ENCODE measurements at regions not wholly inside any gene's neighbourhood (a gene's known extent, or its start where the extent isn't known, plus 50 kb on each side); places are given as distances from the start of the nearest gene placed in this dataset.
"Not testable (repeated sequence)": the region's sequence is repeated elsewhere in the genome, so short reads cannot be mapped to it uniquely, and the experiment has no call there.

- DNase-seq, result no peak
Observed at GRCh38 chr9:117775591-117775990, 71.4 kb downstream of the TLR4 start.

GRCh38 chr9:117777823-117778222 is 73.6 kb downstream of the TLR4 start:
- no peak for DNase-seq

GRCh38 chr9:117779760-117780159 is 75.6 kb downstream of the TLR4 start:
- no peak for DNase-seq

GRCh38 chr9:117782931-117783788 is 79.0 kb downstream of the TLR4 start:
- peak; percentile 53 for DNase-seq

GRCh38 chr9:117783828-117784227 is 79.6 kb downstream of the TLR4 start:
- DNase-seq, result peak; percentile 8

- DNase-seq, result no peak
Observed at GRCh38 chr9:117784996-117785395, 80.8 kb downstream of the TLR4 start.

- no peak for DNase-seq
Observed at GRCh38 chr9:117787746-117788145, 83.5 kb downstream of the TLR4 start.

- DNase-seq, result no peak
Observed at GRCh38 chr9:117795271-117795670, 91.1 kb downstream of the TLR4 start.

- no peak for DNase-seq
Observed at GRCh38 chr9:117796681-117797080, 92.5 kb downstream of the TLR4 start.

- no peak for DNase-seq
Observed at GRCh38 chr9:117800389-117800788, 96.2 kb downstream of the TLR4 start.

- no peak for DNase-seq
Observed at GRCh38 chr9:117809751-117810150, 105.5 kb downstream of the TLR4 start.

GRCh38 chr9:117815315-117815714 is 111.1 kb downstream of the TLR4 start:
- no peak for DNase-seq

GRCh38 chr9:117815948-117816347 is 111.7 kb downstream of the TLR4 start:
- no peak for DNase-seq

GRCh38 chr9:117821954-117822353 is 117.8 kb downstream of the TLR4 start:
- DNase-seq, result no peak

GRCh38 chr9:117823576-117823975 is 119.4 kb downstream of the TLR4 start:
- DNase-seq, result no peak

GRCh38 chr9:117825609-117826347 is 121.6 kb downstream of the TLR4 start:
- DNase-seq, result peak; percentile 32

GRCh38 chr9:117826837-117827236 is 122.6 kb downstream of the TLR4 start:
- DNase-seq, result no peak

GRCh38 chr9:117827456-117827855 is 123.3 kb downstream of the TLR4 start:
- DNase-seq, result no peak

- DNase-seq, result no peak
Observed at GRCh38 chr9:117828466-117828865, 124.3 kb downstream of the TLR4 start.

- no peak for DNase-seq
Observed at GRCh38 chr9:117835798-117836197, 131.6 kb downstream of the TLR4 start.

GRCh38 chr9:117839862-117840261 is 135.7 kb downstream of the TLR4 start:
- DNase-seq, result no peak

GRCh38 chr9:117851836-117852461 is 147.7 kb downstream of the TLR4 start:
- DNase-seq, result not testable (repeated sequence)

GRCh38 chr9:117858561-117858960 is 154.4 kb downstream of the TLR4 start:
- DNase-seq, result no peak

- DNase-seq, result no peak
Observed at GRCh38 chr9:117860849-117861248, 156.6 kb downstream of the TLR4 start.

Data from activated naive CD4-positive, alpha-beta T cell treated with Interleukin-2 at 50 U/mL for 16 hours (primary cell).